NCI-H345 treated with DMSO at 0.1 percent for 48 hours (cell line): ENCODE measurements at regions not wholly inside any gene's neighbourhood (a gene's known extent, or its start where the extent isn't known, plus 50 kb on each side); places are given as distances from the start of the nearest gene placed in this dataset.
A peak's percentile ranks its signal among the peaks of the same experiment; 100 is the strongest.

Experiments
- DNase-seq: peaks from one replicate; lab custom pipeline; 2025; ENCODE audit not compliant: unreplicated experiment; lab: John Stamatoyannopoulos, UW

DNA sequence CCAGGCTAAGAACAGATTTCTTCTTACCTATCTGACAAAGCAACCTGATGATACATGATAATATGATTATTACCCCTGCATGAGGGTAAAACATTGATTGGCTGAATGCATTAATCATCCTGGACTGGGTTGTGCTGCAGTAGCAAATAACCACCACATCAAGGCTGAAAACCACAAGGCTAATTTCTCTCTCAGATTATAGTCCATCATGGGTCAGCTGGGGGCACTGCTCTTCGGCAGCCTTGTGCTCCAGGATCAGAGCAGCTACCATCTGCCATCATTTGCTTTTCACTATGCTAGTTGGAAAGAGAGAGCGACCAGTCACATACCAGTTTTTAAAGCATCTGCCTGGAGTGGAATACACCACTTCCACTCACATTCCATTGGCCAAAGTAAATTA lies 383.5 kb downstream of the RASEF start:
- DNase-seq, result no peak

DNA sequence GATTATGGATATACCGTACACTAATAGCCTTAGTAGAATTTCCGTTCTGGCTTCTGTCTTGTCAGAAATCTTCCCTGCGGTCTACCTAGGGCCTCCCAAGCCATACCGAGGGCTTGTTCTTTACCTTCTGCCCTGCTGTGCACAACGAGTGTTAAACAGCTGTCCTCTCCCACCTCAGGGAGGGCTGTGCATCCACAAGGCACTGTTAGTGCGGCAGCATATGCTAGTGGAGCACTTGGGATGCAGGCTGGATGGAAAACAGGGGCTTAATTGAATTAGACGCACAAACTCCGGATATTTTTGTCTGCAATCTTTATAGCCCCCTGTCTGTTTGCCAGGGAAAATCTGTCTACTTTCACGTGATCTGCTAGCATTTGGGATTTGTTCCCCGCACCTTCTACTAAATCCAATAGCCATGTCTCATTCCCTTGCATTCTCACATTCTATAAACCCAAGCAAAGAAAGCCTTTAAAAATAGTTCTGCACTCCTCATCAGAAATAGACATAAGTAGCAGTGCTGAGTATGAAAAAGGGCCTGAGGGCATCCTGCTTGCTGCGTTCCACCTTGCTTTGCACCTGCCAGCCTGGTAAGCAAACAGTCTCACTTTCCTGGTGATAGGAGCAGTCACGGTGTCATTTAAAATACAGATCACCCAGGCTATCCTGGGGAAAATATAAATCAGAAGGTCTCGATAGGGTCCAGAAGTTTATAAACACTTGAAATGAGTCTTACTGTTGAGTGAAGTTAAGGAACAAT lies 382.6 kb downstream of the RASEF start:
- peak; percentile 59 for DNase-seq

DNA sequence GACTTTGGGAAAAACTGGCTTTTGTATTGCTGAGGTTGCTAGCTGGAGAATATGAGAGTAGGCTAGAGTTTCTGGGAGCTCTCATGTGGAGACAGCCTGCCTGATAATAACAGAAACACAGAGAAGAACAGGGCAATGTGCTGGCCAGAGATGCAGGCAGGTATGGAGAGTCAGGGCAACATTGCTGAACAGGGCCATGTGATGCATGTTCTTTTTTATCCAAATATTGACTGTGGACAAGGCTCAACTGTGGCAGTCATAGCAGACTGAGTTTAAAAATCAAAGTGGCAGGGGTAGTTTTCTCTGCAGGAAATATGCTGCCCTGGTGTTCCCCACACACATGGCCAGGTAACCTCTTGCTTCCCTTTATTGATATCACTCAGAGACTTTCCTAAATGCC lies 381.1 kb downstream of the RASEF start:
- DNase-seq, result no peak

DNA sequence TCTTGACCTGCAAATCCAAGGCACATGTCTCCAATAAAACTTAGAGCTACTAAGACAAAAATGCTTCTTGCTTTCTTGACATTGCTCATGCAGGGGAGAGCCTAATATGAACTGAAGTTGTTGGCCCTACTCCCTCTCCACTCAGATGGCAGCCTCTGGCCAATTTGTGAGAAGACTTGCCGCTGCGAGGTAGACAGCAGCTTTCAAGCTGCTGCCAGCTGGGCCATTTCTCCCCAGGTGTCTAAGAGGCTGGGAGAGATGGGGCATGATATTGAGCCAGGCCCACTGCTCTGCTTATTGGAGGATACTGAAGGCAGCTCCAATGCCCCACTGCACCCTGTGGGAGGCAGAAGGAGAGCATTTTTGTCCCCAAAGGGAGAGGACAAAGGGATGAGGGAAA lies 380.5 kb downstream of the RASEF start:
- DNase-seq, result no peak

DNA sequence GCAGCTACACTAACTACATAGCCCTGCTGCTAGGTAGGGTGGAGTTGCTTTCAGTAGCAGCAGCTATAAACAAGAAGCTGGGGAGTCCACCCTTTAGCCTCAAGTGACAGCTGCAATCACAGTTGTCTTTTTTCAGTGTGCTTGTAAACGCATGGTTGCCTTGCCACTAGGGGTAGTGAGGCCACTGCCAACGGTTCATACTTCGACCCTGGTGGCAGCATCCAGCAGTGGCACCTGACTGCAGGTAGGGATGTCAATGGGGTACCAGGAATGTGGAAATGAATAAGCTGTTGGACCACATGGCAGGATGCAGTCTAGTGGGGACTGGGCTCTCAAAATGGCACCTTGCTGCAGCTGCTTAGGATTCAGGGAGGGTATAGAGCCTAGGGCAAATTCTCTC lies 367.2 kb downstream of the RASEF start:
- no peak for DNase-seq

DNA sequence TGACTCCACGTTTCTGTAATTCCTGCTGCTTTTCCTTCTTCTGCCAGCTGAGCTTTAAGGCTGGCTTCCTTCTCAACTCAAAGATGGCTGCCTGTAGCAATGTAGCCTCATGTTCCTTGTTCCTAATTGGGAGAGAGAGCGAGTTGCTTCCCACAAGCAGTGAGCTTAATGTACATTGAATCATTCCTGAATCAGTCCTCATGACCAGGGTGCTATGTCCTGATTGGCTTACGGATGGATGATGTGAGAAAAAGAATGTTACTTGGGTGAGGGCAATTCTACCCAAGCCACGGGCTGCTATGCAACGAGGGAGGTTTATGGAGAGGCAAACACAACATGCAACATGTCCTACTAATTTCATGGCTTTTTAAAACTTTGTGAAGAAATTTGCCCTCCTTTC lies 356.2 kb downstream of the RASEF start:
- no peak for DNase-seq

DNA sequence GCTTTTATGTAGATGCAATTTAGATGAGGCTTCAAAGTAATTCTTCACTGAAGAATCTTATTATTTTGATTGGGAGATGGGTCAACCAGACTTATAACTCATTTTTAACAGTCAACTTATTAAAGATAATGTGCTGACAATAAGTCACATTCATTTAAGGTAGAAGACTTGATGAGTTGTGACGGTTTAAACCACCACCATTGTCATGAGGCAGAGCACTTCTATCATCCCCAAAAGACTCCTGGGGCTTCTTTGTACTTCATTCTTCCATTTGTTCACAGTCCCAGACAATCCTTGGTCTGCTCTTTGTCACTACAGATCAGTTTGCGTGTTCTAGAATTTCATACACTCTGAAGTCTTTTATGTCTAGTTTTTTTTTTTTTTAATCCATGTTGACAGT lies 346.1 kb downstream of the RASEF start:
- no peak for DNase-seq

DNA sequence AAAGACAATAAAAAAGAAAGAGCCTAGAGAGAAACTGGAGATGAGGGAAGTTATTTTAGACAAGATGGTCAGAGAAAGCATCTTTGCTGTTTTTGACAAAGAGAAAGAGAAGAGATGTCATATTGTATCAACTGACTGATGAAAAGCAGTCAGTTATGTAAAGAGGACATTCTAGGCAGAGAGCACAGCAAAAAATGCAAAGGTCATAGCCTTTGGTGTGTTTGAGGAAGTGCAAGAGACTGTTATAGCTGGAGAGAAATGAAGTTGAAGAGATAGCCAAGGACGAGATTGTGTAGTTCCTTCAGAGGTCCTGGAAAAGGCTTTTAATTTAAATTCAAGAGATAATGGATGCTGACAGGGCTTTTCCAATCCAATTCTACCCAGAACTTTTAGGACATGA lies 342.4 kb downstream of the RASEF start:
- no peak for DNase-seq

DNA sequence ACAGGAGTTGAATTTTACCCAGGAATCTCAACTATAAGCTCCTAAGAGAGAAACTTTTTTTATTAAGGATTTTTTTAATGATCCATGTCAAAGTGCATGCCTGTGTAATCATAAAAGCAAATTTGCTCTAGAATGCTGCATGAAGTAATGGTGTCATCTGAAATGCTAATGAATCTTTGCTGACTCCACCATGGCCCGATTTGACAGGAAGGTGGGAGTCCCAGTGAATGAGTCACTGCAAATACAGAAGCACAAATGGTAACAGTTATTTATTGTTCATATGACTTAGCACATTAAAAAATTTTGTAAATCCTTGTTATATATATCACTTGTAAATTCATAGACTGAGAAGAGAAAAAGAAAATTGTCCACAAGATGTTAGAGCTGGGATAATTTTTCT lies 341.3 kb downstream of the RASEF start:
- no peak for DNase-seq

DNA sequence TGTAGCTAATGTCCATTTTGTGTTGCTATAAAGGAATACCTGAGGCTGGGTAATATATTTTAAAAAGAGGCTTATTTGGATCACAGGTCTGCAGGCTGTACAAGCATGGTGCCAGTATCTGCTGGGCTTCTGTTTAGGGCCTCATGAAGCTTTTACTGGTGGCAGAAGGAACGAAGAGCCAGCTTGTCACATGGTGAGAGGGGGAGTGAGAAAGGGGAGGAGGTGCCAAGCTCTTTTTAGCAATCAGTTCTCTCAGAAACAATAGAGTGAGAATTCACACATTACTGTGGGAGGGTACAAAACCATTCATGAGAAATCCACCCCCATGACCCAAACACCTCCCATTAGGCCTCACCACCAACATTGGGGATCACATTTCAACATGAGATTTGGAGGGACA lies 340.9 kb downstream of the RASEF start:
- no peak for DNase-seq

DNA sequence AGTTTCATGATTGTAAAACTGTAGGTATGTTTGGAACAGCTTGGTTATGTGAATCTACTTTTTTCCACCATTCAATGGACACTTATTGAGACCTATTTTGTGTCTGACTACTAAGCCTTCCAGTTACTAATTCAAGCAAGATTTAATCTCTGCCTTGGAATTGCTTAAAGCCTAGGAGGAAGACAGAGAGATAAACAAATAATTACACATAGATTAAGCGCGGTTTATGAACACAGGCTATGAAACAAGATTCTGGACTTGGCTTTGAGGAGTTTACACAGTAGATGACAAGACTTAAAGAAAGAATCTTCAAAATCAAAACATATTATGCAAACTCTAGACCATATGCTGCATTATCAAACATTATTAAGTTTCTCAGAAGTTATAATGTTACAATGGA lies 340.4 kb downstream of the RASEF start:
- DNase-seq, result no peak

DNA sequence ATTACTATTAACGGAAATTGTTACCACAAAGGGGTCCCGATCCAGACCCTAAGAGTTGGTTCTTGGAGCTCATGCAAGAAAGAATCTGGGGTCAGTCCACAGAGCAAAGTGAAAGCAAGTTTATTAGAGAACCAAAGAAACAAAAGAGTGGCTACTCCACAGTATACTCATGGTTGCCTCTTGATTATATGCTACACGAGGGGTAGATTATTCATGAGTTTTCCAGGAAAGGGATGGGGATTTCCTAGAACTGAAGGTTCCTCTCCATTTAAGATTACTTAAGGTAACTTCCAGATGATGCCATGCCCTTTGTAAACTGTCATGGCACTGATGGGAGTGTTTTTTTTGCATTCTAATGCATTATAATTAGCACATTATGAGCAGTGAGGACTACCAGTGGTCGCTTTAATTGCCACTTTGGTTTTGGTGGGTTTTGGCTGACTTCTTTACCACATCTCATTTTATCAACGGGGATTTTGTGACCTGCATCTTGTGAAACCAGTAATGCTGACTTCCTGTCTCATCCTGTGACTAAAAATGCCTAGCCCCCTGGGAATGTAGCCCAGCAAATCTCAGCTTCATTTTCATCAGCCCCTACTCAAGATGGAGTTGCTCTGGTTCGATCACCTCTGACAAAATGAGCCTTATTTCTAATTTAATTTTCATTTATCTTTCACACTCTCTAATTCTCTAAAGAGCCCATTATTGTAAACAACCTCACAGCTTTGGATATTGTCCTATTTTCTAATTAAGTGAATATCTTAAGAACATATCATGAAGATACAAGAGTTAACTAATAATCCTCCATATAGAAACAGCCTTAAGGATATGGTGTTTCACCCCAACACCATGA lies 336.3 kb downstream of the RASEF start:
- no peak for DNase-seq

DNA sequence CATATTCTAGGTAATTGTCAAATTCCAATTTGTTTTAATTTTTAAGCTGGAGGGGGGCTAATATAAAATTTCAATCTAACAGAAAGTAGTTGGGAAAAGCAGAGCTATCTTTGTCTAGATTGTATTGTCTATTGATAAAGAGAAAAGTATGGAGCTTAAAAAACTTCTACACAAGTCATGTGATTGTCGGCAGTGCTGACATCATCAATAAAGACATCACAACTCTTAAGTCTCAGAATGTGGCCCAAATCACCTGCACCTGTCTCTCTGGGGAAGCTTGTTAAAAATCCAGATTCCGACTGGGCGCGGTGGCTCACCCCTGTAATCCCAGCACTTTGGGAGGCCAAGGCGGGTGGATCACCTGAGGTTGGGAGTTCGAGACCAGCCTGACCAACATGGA lies 333.8 kb downstream of the RASEF start:
- no peak for DNase-seq

DNA sequence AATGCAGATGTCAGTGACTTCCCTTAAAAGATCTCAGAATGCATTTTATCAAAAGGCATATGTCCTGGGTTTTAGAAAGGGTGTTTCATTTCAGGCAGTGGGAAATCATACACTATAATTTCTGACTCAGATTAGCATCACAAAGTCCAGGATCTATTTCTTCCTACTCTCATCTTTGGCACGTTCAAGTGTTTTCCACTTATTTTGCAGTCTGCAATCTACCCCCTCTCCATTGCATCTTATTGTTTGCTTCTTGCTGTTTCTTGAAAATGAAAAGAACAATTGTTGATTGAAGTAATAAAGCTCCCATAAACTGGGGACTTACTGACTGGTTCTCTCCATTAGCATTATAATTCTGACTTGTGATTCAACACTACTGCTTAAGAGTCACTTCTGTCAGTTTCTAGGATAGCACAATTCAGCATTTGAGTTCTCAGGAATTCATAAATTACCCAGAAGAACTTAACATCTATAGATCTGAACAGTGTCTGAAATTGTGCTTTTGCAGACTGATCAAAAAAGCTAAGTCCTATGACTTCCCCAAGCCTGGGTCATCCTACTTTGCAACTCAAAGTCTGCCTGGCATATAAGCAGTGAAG lies 332.9 kb downstream of the RASEF start:
- no peak for DNase-seq

DNA sequence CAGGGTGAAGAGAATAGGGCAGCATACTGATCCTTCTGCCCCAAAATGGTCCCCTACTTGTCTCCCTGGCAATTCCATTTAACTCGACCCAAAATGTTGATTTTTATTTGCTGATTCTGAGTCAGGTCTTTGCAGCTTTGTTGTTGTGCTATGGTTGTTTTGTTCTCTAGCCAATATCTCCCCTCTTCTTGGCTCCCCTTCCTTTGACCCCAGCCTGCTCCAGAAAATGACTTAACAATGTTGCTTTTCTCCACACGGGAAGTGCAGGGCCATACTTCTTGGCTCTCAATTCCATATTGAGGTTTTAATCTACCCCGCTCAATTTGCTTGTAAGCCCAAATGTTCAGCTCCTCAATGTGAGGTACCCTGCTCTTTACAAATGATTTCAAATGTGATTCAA lies 330.0 kb downstream of the RASEF start:
- no peak for DNase-seq

DNA sequence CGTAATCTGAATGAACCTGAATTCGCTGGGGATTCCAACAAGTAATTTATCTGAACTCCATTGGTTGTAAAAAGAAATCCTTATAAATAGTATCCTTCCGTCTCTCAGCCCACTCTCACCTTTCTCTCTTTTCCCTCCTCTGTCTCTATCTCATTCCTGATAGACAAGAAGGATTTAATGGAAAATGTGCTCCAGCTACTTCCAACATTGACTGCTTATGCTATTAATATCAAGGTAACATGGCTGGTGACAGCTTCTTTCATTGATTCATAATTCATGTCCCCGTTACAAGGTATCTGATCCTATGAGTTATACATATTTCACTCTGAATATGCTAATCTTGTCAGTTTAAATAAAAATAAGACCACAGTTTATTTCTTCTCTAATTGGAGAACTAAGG lies 326.8 kb downstream of the RASEF start:
- no peak for DNase-seq

DNA sequence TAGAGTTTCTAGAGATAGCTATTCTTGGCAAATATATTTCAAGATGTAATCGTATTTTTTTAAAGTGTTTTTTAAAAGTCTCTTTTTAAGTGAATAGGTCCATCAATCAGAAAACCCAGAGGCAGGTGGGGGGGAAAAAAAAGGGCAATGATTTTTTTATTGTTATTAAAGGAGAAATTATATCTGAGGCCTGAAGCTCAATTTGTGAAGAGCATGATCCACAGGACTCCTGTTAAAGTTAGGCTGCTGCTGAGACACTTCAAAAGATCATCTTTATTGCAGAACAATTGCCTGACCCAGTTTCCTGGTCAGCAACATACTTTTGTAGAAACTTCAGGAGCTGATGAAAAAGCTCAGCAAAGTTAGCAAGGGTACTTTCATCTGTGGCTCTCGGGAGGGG lies 326.2 kb downstream of the RASEF start:
- no peak for DNase-seq

DNA sequence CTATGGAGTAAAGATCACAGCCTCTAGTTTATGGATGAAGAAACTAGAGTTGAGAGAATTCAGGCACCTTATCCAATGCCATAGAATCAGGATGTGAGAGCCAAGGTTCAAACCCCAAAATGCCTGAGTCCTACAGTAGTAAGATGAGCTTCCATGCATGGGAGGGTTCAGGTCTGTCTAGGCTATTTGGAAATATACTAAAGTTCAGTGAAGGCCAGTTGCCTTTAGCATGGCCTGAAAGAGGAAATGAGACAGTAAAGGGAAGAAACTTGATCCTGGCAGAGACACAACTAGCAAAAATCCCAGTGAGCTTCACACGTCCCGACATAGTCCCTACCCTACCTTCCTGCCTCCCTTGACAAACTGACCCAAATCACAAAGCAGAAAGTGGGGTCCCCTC lies 317.0 kb downstream of the RASEF start:
- no peak for DNase-seq

DNA sequence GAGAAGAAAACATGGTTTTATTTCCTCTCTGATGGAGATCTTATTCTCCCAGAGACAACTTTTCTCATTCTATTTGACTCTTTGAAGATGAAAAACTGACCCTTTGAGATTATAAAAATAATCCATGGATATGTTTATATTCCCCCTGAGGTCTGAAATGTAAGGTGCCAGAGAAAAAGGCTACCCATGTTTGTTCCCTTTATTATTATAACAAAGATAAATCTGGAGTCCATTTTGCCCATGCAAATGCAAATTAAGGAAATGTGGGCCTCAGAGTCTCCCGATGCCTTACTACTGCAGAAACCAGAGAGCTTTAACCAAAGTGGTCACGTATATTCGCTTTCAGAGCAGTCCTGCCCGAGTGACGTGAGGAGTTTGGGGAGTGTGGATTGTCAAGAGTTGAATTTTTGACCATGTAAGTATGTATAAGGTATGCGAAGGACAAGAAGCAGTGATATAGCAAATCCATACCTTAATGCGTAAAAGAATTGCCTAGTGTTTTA lies 312.5 kb downstream of the RASEF start:
- DNase-seq, result no peak

DNA sequence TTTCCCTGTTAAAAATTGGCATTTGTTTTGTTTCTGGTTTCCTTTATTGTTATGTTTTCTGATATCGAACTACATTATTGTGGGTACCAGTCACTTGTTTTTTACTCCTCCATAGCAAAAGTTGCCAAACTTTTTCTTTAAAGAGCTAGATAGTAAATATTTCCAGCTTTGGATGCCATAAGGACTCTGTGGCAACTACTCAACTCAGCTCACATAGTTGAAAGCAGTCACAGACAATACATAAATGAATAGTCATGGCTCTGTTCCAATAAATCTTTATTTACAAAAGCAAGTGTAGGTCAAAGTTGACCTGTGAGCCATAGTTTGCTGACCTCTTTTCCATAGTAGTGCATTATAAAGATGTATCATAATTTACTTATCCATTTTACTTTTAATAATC lies 305.0 kb downstream of the RASEF start:
- DNase-seq, result no peak

DNA sequence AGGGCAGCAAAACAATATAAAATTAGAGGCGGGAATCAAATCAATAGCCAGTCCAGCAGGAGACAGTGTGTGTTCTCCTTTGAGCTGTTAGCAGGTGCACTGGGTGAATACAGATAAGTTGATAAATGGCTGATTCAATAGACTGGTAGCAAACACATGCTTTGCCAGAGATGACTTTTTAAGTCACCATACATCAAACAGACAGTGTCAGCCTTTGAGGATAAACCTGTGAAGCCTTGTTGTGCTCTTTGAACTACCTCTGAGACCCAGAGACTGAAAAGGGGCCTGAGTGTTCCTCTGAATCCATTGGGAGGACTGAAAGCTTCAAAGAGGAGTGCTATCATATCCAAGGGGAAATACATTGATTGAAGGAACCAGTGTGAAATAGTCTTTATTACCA lies 301.9 kb downstream of the RASEF start:
- no peak for DNase-seq

DNA sequence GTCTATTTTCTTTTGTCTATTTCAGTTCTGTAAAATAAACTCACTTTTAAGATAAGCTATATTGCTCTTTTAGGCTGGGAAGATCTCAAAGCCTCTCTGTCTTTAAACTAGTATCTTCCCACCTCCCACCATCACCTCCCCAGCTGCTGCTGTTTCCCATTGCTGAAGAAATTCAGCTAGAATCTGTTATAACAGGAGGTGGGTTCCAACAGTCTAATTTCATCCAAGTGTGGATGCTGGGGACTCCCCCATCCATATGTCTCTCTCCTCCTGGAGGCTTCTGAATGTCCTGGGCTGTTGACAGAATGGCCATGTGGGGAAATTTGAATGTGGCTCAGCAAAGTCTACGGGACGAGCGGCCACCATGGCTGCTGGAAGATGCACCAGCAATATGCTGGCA lies 301.0 kb downstream of the RASEF start:
- no peak for DNase-seq
